ENCODE measurements at regions not wholly inside any gene's neighbourhood (a gene's known extent, or its start where the extent isn't known, plus 50 kb on each side); places are given as distances from the start of the nearest gene placed in this dataset.

GRCh38 chr19:28834996-28835395 lies 378.0 kb downstream of the UQCRFS1 start:
- H3K4me1 Mint-ChIP-seq: no peaks in the 10 kb centered on the region

GRCh38 chr19:28831462-28831861 lies 381.5 kb downstream of the UQCRFS1 start:
- CTCF ChIA-PET: no interaction called here
- POLR2A ChIA-PET: no interaction called here
- no peak for TF ChIP-seq CTCF (IDR thresholded peaks at IDR 0.05)
- no peaks in the 10 kb centered on the region for H3K4me1 Mint-ChIP-seq
- peaks cover 4% of the 10 kb centered on the region for H3K9me3 Mint-ChIP-seq
- ATAC-seq (ENCODE audit: low read depth) (no peak), DNase-seq (no peak)
- no peak overlapping the region for H3K4me3 Mint-ChIP-seq
- intact Hi-C loops (cut with micrococcal nuclease): no loop called here
- no peak overlapping the region for H3K27ac Mint-ChIP-seq
- no peaks in the 10 kb centered on the region for H3K36me3 Mint-ChIP-seq (ENCODE audit: low read depth)
- no peaks in the 10 kb centered on the region for H3K27me3 Mint-ChIP-seq

More at GRCh38 chr19:28834996-28835395, 378.0 kb downstream of the UQCRFS1 start:
- H3K27ac Mint-ChIP-seq: no peak overlapping the region
- intact Hi-C loops (cut with micrococcal nuclease): no loop called here
- ChIA-PET POLR2A (no interaction called here), CTCF (no interaction called here)
- TF ChIP-seq CTCF (IDR thresholded peaks at IDR 0.05): no peak
- no peaks in the 10 kb centered on the region for H3K27me3 Mint-ChIP-seq
- H3K9me3 Mint-ChIP-seq: peaks cover 2% of the 10 kb centered on the region
- H3K4me3 Mint-ChIP-seq: no peak overlapping the region
- ATAC-seq (ENCODE audit: low read depth) (no peak), DNase-seq (no peak)
- no peaks in the 10 kb centered on the region for H3K36me3 Mint-ChIP-seq (ENCODE audit: low read depth)

- TF ChIP-seq CTCF (IDR thresholded peaks at IDR 0.05): no peak
- ATAC-seq (ENCODE audit: low read depth) (no peak), DNase-seq (no peak)
- no peaks in the 10 kb centered on the region for H3K4me1 Mint-ChIP-seq
- POLR2A ChIA-PET: no interaction called here
- CTCF ChIA-PET: no interaction called here
- no peak overlapping the region for H3K4me3 Mint-ChIP-seq
- no peak overlapping the region for H3K27ac Mint-ChIP-seq
- H3K9me3 Mint-ChIP-seq: peaks cover 4% of the 10 kb centered on the region
- intact Hi-C loops (cut with micrococcal nuclease): no loop called here
- H3K27me3 Mint-ChIP-seq: no peaks in the 10 kb centered on the region
- no peaks in the 10 kb centered on the region for H3K36me3 Mint-ChIP-seq (ENCODE audit: low read depth)
Measured at GRCh38 chr19:28829762-28830161, 383.2 kb downstream of the UQCRFS1 start.

GRCh38 chr19:28829359-28829758 lies 383.6 kb downstream of the UQCRFS1 start:
- no peak overlapping the region for H3K27ac Mint-ChIP-seq
- POLR2A ChIA-PET: no interaction called here
- CTCF ChIA-PET: no interaction called here

GRCh38 chr19:28828276-28828870 lies 384.6 kb downstream of the UQCRFS1 start:
- H3K36me3 Mint-ChIP-seq (ENCODE audit: low read depth): no peaks in the 10 kb centered on the region
- no peak overlapping the region for H3K27ac Mint-ChIP-seq
- TF ChIP-seq CTCF (IDR thresholded peaks at IDR 0.05): no peak
- no peaks in the 10 kb centered on the region for H3K4me1 Mint-ChIP-seq
- ChIA-PET CTCF (no interaction called here), POLR2A (no interaction called here)
- H3K9me3 Mint-ChIP-seq: peaks cover 4% of the 10 kb centered on the region
- intact Hi-C loops (cut with micrococcal nuclease): no loop called here
- H3K4me3 Mint-ChIP-seq: no peak overlapping the region
- DNase-seq (no peak), ATAC-seq (ENCODE audit: low read depth) (no peak)
- H3K27me3 Mint-ChIP-seq: no peaks in the 10 kb centered on the region

More at GRCh38 chr19:28829359-28829758, 383.6 kb downstream of the UQCRFS1 start:
- TF ChIP-seq CTCF (IDR thresholded peaks at IDR 0.05): no peak
- no peaks in the 10 kb centered on the region for H3K27me3 Mint-ChIP-seq
- intact Hi-C loops (cut with micrococcal nuclease): no loop called here
- ATAC-seq (ENCODE audit: low read depth) (no peak), DNase-seq (no peak)
- peaks cover 4% of the 10 kb centered on the region for H3K9me3 Mint-ChIP-seq
- no peak overlapping the region for H3K4me3 Mint-ChIP-seq
- H3K4me1 Mint-ChIP-seq: no peaks in the 10 kb centered on the region
- no peaks in the 10 kb centered on the region for H3K36me3 Mint-ChIP-seq (ENCODE audit: low read depth)
